ENCODE measurements at regions not wholly inside any gene's neighbourhood (a gene's known extent, or its start where the extent isn't known, plus 50 kb on each side); places are given as distances from the start of the nearest gene placed in this dataset.

GRCh38 chr10:128390596-128390995 is 264.4 kb upstream of the MKI67 start:
- TF ChIP-seq CTCF (IDR thresholded peaks at IDR 0.05) (no peak), POLR2A (IDR thresholded peaks at IDR 0.05) (no peak)
- H3K4me1 ChIP-seq = no peaks in the 10 kb centered on the region
- no peaks in the 10 kb centered on the region for H3K27me3 ChIP-seq
- intact Hi-C loops (cut with DNase I; ENCODE audit: low total_unique reads) = no loop called here
- no peak overlapping the region for H3K27ac ChIP-seq
- H3K9me3 ChIP-seq = no peaks in the 10 kb centered on the region
- DNase-seq = no peak
- H3K4me3 ChIP-seq = no peak overlapping the region
- H3K36me3 ChIP-seq = no peaks in the 10 kb centered on the region

GRCh38 chr10:128393546-128393945 is 267.3 kb upstream of the MKI67 start:
- Histone ChIP-seq H3K36me3 (no peaks in the 10 kb centered on the region), H3K27ac (no peak overlapping the region), H3K9me3 (no peaks in the 10 kb centered on the region), H3K27me3 (no peaks in the 10 kb centered on the region), H3K4me3 (no peak overlapping the region), H3K4me1 (no peaks in the 10 kb centered on the region)
- DNase-seq = no peak
- intact Hi-C loops (cut with DNase I; ENCODE audit: low total_unique reads) = no loop called here
- TF ChIP-seq CTCF (IDR thresholded peaks at IDR 0.05) (no peak), POLR2A (IDR thresholded peaks at IDR 0.05) (no peak)

GRCh38 chr10:128398118-128398517 is 271.9 kb upstream of the MKI67 start:
- no peaks in the 10 kb centered on the region for H3K9me3 ChIP-seq
- H3K4me1 ChIP-seq = no peaks in the 10 kb centered on the region
- no peaks in the 10 kb centered on the region for H3K36me3 ChIP-seq
- no peak for TF ChIP-seq CTCF (IDR thresholded peaks at IDR 0.05)
- TF ChIP-seq POLR2A (IDR thresholded peaks at IDR 0.05) = no peak
- H3K27ac ChIP-seq = no peak overlapping the region
- no peak overlapping the region for H3K4me3 ChIP-seq
- H3K27me3 ChIP-seq = no peaks in the 10 kb centered on the region
- intact Hi-C loops (cut with DNase I; ENCODE audit: low total_unique reads) = no loop called here
- no peak for DNase-seq

GRCh38 chr10:128398999-128399398 is 272.8 kb upstream of the MKI67 start:
- no peak overlapping the region for H3K27ac ChIP-seq
- TF ChIP-seq POLR2A (IDR thresholded peaks at IDR 0.05) = no peak
- TF ChIP-seq CTCF (IDR thresholded peaks at IDR 0.05) = no peak

GRCh38 chr10:128400564-128400963 is 274.3 kb upstream of the MKI67 start:
- H3K27me3 ChIP-seq = no peaks in the 10 kb centered on the region
- no peak overlapping the region for H3K4me3 ChIP-seq
- no peak for DNase-seq
- H3K4me1 ChIP-seq = no peaks in the 10 kb centered on the region
- TF ChIP-seq CTCF (IDR thresholded peaks at IDR 0.05) (no peak), POLR2A (IDR thresholded peaks at IDR 0.05) (no peak)
- no peaks in the 10 kb centered on the region for H3K9me3 ChIP-seq
- intact Hi-C loops (cut with DNase I; ENCODE audit: low total_unique reads) = no loop called here
- H3K27ac ChIP-seq = no peak overlapping the region
- no peaks in the 10 kb centered on the region for H3K36me3 ChIP-seq

More at GRCh38 chr10:128398999-128399398, 272.8 kb upstream of the MKI67 start:
- intact Hi-C loops (cut with DNase I; ENCODE audit: low total_unique reads) = no loop called here
- Histone ChIP-seq H3K36me3 (no peaks in the 10 kb centered on the region), H3K27me3 (no peaks in the 10 kb centered on the region), H3K4me1 (no peaks in the 10 kb centered on the region), H3K4me3 (no peak overlapping the region), H3K9me3 (no peaks in the 10 kb centered on the region)
- no peak for DNase-seq

All from uterus (tissue), 3 donors.